IPS DF 6.9 (cell line): ENCODE measurements at regions not wholly inside any gene's neighbourhood (a gene's known extent, or its start where the extent isn't known, plus 50 kb on each side); places are given as distances from the start of the nearest gene placed in this dataset.

Source experiments
- DNase-seq: peaks from one replicate; pipeline ENCODE4 v3.0.0-alpha.2; 2013; ENCODE audit warnings: low read depth, low spot score
- H3K27ac ChIP-seq: one replicate; pipeline ENCODE4 v1.5.1; 2013; ENCODE audit warnings: low read length, control low read depth
- H3K27me3 ChIP-seq: 2 replicates; pipeline ENCODE4 v1.6.1; 2013; ENCODE audit warnings: mild to moderate bottlenecking, low read length; ENCODE audit not compliant: control insufficient read depth, insufficient read depth
- H3K36me3 ChIP-seq: 2 replicates; pipeline ENCODE4 v1.6.1; 2013; ENCODE audit warnings: low read length; ENCODE audit not compliant: control insufficient read depth, insufficient read depth
- H3K4me1 ChIP-seq: 2 replicates; pipeline ENCODE4 v1.6.1; 2013; ENCODE audit warnings: low read length; ENCODE audit not compliant: control insufficient read depth, insufficient read depth
- H3K4me3 ChIP-seq: 2 replicates; pipeline ENCODE4 v1.5.1; 2013; ENCODE audit warnings: mild to moderate bottlenecking, low read length
- H3K9me3 ChIP-seq: 2 replicates; pipeline ENCODE4 v1.6.1; 2013; ENCODE audit warnings: low read length, inconsistent platforms; ENCODE audit not compliant: control insufficient read depth, insufficient read depth
- WGBS: extraction: QIAGEN DNeasy Blood & Tissue Kit; methylation state at CpG from one replicate; pipeline ENCODE4 v1.1.7; 2013; ENCODE audit warnings: mixed read lengths, missing lambda C conversion rate; ENCODE audit not compliant: insufficient read length, insufficient coverage; 5-methylcytosine and 5-hydroxymethylcytosine counted together

DNA sequence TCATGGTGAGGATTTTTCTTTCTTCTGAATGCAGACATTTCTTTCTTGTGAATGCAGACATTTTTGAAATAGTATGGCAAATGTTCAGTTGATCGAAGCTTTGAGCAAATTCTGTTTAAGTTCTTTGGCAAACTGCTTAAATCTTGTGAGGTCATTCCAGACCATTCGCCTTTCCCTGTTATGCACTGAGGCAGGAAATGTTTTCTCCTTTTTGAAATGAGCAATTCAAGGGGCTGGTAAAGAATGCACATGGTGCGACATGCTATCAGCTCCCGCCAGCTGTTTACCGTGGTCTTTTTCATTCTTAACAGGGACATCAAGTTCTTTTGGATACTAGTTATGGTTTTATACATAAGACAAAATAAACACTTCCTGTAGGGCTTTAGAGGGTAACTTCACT is 112.0 kb upstream of the CCN2 start:
- Histone ChIP-seq H3K4me1 (no peaks in the 10 kb centered on the region), H3K36me3 (no peaks in the 10 kb centered on the region), H3K27ac (no peak overlapping the region), H3K27me3 (no peaks in the 10 kb centered on the region), H3K4me3 (no peak overlapping the region), H3K9me3 (no peaks in the 10 kb centered on the region)
- no peak for DNase-seq
- WGBS: no CpG with 5 or more reads among the region's 5 CpGs

DNA sequence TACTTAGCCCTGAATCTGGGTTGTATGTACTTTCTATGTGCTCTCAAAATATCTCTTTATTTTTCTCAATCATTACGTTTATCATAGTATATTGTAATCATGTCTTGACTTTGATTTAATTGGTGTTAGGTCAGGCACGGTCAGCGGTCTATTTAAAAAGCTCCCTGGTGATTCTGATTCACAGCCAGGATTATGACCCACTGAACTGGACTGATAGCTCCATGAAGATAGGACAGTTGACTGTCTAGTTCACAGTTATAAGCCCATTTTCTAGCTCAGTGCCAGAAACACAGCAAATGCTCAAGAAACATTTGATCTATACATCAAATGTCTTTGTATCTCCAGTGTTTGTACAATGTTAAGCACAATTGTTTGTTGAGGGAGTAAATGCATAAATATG is 111.5 kb upstream of the CCN2 start:
- Histone ChIP-seq H3K36me3 (no peaks in the 10 kb centered on the region), H3K27me3 (no peaks in the 10 kb centered on the region), H3K4me3 (no peak overlapping the region), H3K9me3 (no peaks in the 10 kb centered on the region), H3K4me1 (no peaks in the 10 kb centered on the region), H3K27ac (no peak overlapping the region)
- WGBS: no CpG with 5 or more reads among the region's 3 CpGs
- DNase-seq: no peak

DNA sequence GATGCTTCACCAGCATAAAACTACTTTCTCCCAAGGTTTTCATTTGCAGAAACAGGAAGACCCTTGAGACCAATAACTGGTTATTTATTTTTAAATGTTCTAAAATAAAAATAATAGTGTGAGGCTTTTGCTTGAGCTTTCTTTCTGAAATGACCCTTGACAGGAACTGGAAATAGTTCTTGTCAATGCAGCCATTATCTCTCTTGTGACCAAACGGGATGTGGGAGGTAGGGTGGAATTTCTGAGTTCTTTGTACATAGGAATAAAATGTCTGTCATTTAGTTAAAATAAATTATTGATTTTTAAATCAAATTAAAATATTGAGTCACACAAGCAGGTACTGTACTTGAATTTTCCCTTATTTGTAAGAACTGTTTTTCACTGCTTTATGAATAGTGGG is 110.2 kb upstream of the CCN2 start:
- H3K36me3 ChIP-seq: no peaks in the 10 kb centered on the region
- H3K27me3 ChIP-seq: no peaks in the 10 kb centered on the region
- no peaks in the 10 kb centered on the region for H3K9me3 ChIP-seq
- no peak overlapping the region for H3K27ac ChIP-seq
- H3K4me3 ChIP-seq: no peak overlapping the region
- no CpG with 5 or more reads among the region's 1 CpG for WGBS
- DNase-seq: no peak
- no peaks in the 10 kb centered on the region for H3K4me1 ChIP-seq

DNA sequence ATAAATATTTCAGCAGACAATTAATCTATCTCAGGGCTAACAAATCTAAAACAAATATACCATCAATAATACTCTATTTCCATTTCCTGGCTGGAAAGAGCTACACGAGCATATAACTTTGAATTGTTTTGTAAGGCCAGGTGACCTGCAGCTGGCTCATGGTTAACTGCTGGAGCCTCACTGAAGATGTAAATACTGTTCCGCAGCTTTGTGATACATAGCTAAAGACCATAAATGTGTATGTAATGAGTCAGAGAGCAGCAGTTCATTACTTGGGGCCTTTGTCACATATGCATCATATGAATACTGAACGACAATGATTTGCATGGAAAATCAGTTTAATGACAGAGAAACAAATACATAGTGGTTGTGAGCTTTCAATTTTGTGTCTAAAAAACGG is 109.4 kb upstream of the CCN2 start:
- no peak for DNase-seq
- no CpG with 5 or more reads among the region's 4 CpGs for WGBS
- Histone ChIP-seq H3K4me3 (no peak overlapping the region), H3K27ac (no peak overlapping the region), H3K4me1 (no peaks in the 10 kb centered on the region), H3K9me3 (no peaks in the 10 kb centered on the region), H3K27me3 (no peaks in the 10 kb centered on the region), H3K36me3 (no peaks in the 10 kb centered on the region)

DNA sequence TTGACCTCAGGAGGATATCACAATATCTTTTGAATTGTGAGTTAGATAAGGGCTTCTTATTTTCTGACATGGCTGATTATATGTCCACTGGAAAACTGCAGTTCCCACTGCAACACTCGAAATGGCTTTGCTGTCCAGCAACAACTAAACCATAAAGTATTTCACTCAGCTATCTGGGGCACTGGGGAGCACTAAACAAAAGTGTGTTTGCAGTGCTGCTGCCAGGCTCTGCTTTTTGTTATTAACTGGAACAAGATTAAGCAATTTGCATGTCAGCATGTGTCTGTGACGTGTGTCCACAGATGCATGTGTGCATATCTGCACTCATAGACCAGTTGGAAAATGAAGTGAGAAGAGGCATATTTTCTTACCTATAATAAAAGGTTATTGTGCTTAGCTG is 107.8 kb upstream of the CCN2 start:
- Histone ChIP-seq H3K9me3 (no peaks in the 10 kb centered on the region), H3K27me3 (no peaks in the 10 kb centered on the region), H3K4me1 (no peaks in the 10 kb centered on the region), H3K27ac (no peak overlapping the region), H3K4me3 (no peak overlapping the region), H3K36me3 (no peaks in the 10 kb centered on the region)
- no peak for DNase-seq
- no CpG with 5 or more reads among the region's 2 CpGs for WGBS

DNA sequence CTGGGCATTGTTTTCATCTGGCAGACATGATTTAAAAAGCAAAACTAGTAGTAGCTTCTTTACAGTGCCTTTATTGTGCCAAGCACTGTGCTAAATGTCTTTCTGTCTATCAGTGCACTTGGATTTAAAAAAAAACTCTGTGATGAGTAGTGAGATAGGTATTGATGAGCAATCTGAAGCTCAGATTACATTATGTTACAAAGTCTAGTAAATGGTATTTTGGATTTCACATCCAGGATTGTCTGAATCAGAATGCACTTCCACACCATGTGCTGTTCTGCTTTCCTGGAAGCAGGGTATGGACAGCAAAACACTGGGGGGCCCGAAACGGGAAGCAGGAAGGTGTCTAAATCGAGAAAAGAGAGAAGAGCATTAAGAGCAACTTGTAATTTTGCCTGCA is 103.4 kb upstream of the CCN2 start:
- Histone ChIP-seq H3K9me3 (no peaks in the 10 kb centered on the region), H3K27ac (no peak overlapping the region), H3K27me3 (no peaks in the 10 kb centered on the region), H3K4me3 (no peak overlapping the region), H3K4me1 (no peaks in the 10 kb centered on the region), H3K36me3 (no peaks in the 10 kb centered on the region)
- WGBS: no CpG with 5 or more reads among the region's 3 CpGs
- DNase-seq: no peak

DNA sequence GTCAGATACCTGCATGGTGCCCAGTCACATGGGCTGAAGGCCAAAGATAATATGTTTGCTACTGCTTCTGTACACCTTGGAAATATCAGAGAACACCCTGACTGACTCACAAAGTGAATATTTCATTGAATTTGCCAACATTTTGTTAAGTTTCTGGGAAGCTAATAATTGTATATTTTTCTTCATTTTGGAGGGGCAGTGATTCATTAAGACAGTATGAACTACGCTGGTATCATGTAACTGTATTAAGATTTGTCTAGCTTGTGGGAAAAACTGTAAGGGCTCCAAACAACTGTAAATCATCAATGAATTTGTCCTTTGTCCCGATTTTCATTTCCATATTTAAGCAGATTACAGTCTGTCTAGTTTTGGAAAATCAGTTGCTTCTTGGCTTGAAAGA is 102.3 kb upstream of the CCN2 start:
- DNase-seq: no peak
- WGBS: no CpG with 5 or more reads among the region's 2 CpGs
- Histone ChIP-seq H3K4me3 (no peak overlapping the region), H3K27ac (no peak overlapping the region), H3K4me1 (no peaks in the 10 kb centered on the region), H3K36me3 (no peaks in the 10 kb centered on the region), H3K27me3 (no peaks in the 10 kb centered on the region), H3K9me3 (no peaks in the 10 kb centered on the region)

DNA sequence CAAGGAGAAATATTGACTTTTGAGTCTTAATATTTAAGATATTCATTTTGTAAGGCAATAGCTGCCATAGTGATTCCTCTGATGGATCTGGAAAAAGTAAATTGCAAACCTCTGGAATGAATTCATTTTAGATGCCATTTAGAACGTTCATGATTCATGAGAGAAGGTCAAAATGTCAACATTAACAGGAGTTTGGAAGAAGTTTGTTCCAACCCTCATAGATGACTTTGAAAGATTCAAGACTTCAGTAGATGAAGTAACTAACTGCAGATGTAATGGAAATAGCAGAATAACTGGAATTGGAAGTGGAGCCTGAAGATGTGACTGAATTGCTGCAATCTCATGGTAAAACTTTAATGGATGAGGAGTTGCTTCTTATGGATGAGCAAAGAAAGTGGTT is 100.9 kb upstream of the CCN2 start:
- Histone ChIP-seq H3K27ac (no peak overlapping the region), H3K27me3 (no peaks in the 10 kb centered on the region), H3K4me3 (no peak overlapping the region), H3K4me1 (no peaks in the 10 kb centered on the region), H3K9me3 (no peaks in the 10 kb centered on the region), H3K36me3 (no peaks in the 10 kb centered on the region)
- no CpG with 5 or more reads among the region's 1 CpG for WGBS
- DNase-seq: no peak

DNA sequence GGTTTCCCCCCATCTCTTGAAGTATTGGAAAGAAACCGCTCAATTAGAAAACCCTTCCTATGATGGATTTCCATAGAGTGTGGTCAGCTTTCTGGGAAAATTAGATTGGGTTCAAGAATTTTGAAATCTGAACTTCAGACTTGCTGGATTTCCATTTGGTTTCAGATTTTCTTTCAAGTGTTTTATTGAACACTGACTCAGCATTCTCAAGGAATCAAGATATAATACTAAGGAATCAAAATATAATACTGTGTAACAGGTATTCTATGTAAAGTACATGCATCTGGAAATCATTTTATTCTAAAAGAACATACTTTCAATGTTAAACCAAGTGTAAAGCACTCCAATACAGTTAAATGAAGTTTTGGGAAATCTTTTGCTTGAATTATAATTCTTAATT is 94.7 kb upstream of the CCN2 start:
- Histone ChIP-seq H3K9me3 (no peaks in the 10 kb centered on the region), H3K36me3 (no peaks in the 10 kb centered on the region), H3K27ac (no peak overlapping the region), H3K4me3 (no peak overlapping the region), H3K4me1 (no peaks in the 10 kb centered on the region), H3K27me3 (no peaks in the 10 kb centered on the region)
- no peak for DNase-seq
- no CpG with 5 or more reads among the region's 1 CpG for WGBS

DNA sequence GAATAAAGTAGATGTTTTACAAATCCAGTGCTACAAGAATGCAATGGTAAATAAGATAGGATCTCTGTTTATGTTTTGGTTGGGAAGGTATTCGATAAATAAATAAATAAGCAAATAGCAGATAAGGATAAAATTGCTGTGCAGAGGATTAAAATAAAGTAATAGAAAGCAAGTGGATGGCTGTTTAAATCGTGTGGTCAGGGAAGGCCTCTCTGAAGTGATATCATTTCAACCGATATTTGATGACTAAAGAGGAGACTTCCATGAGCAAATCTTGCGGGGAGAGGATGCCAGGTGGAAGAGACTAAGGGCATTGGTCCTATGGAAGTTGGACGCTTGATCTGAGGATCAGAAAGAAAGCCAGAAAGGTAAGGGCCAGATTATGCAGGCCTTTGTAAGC is 92.0 kb upstream of the CCN2 start:
- H3K4me3 ChIP-seq: no peak overlapping the region
- no peaks in the 10 kb centered on the region for H3K36me3 ChIP-seq
- no peaks in the 10 kb centered on the region for H3K9me3 ChIP-seq
- 100% methylated on average over 1 of the region's 5 CpGs for WGBS
- H3K27me3 ChIP-seq: no peaks in the 10 kb centered on the region
- no peak overlapping the region for H3K27ac ChIP-seq
- no peaks in the 10 kb centered on the region for H3K4me1 ChIP-seq
- DNase-seq: no peak

DNA sequence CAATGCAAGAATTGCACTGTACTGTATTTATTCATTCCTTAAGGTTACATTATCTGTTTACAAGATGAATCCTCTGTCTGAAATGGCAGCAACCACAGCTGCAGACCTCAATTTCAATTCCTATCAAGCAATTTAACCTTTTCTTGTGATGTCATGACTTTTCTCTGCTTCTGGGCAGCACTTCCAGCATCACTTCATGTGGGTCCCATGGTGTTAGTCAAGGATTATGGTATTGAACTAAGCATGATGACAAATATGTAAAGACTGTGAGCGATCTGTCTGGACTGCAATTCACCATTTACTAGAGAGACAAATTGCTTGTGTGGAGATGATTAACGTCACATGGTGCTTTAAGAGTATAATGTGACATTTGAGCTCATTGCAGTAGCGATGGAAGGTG is 90.5 kb upstream of the CCN2 start:
- no peak for DNase-seq
- H3K27me3 ChIP-seq: no peaks in the 10 kb centered on the region
- no peak overlapping the region for H3K27ac ChIP-seq
- no CpG with 5 or more reads among the region's 3 CpGs for WGBS
- no peak overlapping the region for H3K4me3 ChIP-seq
- no peaks in the 10 kb centered on the region for H3K4me1 ChIP-seq
- no peaks in the 10 kb centered on the region for H3K36me3 ChIP-seq
- H3K9me3 ChIP-seq: no peaks in the 10 kb centered on the region
